Renal pelvis (tissue), 1 donor: ENCODE measurements at regions not wholly inside any gene's neighbourhood (a gene's known extent, or its start where the extent isn't known, plus 50 kb on each side); places are given as distances from the start of the nearest gene placed in this dataset.

ENCODE experiments used
- DNase-seq: peaks from one replicate; pipeline ENCODE4 v3.0.0-alpha.2; 2013

DNA sequence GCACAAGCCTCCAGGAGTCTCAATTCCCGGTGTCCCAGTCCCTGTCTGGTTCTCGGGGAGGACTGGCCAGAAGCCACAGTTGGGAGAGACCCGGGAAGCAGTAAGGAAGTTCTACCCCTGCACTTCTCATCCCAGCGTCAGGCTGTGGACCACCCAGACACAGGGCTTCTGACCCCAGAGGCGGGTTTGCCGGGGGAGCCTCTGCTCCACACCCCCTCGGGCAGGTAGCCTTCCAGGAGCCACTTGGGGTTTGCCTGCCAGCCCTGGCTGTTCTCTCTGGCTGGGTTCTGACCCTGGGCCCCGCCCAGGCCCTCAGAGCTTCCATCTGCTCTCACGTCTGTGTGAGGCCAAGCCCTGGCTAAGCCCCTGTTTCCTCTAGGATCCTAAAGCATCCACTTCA, 94.4 kb upstream of the GPC1 start:
- DNase-seq, result no peak

DNA sequence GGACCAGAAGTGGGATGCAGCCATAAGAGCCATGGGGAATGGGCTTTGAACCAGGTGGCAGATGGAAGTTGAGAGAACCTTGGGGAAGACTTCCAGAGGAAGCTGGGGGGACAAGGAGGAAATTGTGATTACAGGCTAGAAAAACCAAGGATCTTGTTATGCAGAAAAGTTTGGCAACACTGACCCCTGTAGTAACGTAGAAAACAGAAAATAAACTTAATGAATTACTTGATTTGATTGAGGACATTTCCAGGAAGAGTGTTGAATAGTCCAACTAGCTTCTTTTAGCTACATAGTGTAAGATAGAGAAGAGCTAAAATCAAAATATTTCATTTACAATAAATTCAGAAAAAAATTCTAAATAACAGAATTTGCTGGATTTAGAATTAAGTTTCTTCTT, 91.9 kb upstream of the GPC1 start:
- no peak for DNase-seq

GRCh38 chr2:240344904-240345303, 90.6 kb upstream of the GPC1 start:
- DNase-seq, result no peak

GRCh38 chr2:240346015-240346752, 89.3 kb upstream of the GPC1 start:
- DNase-seq, result no peak

GRCh38 chr2:240346753-240347372, 88.6 kb upstream of the GPC1 start:
- DNase-seq, result no peak

GRCh38 chr2:240347373-240347940, 88.0 kb upstream of the GPC1 start:
- no peak for DNase-seq

DNA sequence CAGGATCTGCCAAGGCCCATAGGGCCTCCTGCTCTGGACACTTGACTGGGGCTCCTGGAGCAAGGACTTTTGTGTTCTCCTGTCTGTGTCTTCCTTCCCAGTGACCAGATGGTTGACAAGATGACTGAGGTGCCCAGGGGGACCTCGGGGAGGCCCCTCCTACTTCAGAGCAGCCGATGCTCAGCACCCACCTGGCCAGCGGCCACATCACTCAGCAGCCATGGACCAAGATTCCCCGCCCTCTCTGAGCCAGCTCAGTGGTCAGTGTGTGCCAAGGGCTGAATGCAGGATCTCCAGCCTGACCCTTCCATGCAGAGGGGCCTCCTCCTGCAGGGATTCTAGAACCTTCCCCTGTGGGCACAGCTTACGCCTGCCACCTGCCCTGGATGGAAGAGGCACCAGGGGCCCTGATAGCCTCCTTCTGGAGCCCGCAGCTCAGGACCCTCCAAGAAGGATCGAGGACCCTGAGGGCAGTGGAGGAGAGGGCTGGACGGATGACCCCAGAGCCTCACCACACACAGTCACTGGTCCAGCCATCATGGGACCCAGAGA, 87.4 kb upstream of the GPC1 start:
- DNase-seq, result no peak

DNA sequence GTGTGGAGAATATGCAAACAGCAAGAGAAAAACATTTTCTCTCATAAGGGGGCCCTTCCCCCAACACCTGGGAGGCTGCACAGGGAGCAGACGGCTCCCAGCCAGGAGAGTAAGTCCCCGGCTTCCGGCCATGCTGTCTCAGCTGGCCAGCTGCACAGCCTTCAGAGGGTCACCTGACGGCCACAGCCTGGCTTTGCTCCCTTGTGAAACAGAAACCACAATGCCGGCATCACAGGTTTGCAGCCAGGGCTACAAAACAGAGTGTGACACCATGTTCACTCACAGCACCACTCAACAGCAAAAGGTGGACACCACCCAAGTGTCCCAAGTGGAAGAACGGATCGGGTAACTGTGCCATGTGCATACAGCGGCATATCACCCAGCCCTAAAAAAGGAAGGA, 86.9 kb upstream of the GPC1 start:
- DNase-seq, result no peak

DNA sequence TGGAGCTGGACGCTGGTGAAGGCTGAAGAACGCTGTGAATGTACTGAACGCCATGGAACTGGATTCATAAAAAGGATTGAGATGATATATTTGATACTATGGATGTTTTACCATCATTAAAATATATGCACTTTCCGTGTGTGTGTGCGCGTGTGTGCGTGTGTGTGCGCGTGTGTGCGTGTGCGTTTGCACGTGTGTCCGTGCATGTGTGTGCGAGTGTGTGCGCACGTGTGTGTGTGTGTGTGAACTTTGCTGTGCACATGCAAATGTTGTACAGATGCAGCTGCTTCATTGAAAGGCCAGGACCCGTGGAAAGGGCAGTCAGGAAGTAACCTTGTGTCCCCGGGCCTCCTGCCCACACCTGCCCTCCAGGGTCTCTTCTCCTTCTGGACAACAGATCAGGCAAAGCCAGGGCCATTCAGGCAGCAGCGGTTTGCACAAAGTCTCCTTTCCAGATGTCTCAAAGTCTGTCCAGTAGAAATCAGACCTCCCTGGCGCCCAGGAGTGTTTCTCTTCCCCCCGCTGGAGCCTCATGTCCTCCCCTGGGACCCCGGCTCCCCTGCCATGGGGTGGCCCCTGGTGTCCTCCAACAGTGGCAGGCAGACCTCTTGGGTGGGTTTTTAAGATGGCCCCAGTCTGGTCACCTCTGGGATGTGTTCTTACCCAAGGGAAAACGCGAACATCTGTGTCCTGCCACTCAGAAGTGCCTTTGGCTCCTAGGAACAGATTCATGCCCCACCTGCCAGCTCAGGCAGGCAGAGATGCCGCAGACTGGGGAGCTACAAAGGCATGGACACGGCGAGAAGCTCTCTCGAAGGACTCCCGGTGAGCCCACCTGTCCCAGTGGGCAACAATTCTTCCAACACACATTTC, 86.1 kb upstream of the GPC1 start:
- no peak for DNase-seq

GRCh38 chr2:240350006-240350355, 85.5 kb upstream of the GPC1 start:
- no peak for DNase-seq

DNA sequence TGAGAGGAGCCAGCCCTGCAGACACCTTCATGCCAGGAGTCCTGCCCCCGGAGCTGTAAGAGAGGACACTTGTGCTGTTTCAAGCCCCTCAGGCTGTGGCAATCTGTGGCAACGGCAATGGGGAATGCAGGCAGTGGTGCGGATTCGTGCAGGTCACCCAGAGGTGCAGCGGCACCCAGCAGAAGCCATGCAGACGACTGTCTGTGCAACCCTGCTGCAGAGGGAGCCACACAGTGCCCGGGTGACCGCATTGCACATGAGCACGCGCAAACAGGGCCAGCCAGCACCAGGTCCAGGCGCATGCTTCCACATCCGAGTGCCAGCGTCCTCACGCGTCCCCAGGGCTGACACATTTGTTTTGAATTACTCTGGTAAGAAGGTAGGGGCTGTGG, 84.8 kb upstream of the GPC1 start:
- DNase-seq, result no peak

DNA sequence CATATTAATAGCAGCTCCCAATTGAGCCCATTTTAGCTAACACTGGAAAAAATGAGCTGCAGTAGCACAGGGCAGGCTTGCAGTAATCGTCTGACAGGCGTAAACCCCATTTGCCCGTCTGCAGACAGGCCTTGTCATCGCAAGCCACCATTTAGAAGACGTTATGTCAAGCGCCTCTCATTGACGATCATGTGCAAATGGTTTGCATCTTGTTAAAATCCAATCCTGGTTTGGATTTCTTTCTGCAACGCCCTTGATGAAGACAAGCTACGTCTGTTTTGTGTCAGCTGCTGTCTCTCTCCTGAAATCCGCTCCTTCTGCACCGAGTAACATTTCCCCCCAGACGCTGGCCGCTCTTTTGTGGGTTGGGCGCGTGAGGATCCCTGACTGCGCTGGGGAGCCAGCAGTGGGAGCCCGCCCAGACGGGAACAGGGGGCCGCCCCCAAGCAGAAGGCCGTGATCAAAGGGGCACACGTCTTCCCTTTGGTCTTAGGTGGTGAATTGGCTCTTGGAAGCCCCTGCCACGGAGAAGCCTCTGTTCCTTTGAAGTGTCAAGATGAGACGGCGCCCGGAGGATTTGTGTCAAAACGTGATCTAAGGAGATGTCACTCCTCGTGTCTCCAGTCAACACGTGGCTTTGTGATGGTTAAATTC, 84.2 kb upstream of the GPC1 start:
- no peak for DNase-seq

- no peak for DNase-seq
Measured at GRCh38 chr2:240351826-240352426, 83.5 kb upstream of the GPC1 start.

DNA sequence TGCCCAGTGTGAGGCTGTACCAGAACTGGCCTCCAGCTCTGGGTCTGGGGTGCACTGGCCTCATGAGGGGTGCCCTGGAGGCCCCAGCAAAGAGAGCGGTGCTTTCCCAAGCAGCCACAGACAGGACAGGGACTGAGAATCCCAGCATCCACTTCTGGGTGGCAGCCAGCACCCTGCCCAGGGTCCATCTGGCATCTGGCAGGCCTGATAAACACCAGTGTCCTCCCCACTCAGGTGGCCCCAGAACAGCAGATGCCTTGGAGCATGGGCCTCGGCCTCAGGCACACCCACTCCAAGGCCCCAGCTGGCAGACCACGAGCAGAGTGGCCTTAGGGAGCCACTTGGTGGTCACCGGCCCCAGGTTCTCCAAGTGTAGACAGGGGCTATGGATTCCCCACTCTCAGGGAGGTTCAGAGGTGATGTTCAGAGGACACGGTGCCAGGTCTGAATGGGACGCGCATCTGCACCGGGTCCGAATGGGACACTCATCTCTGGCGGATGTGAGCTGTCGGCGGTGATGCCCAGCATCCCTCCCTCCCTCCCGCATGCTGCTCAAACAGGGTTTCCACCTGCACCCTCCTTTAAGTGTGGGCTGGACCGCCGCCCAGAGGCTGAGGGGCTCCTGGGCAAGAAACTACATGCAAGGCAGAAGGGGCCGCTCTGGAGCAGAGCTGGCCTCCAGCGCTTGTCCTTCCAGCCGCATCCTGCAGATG, 82.2 kb upstream of the GPC1 start:
- DNase-seq, result no peak

- DNase-seq, result no peak
Measured at GRCh38 chr2:240353944-240354343, 81.5 kb upstream of the GPC1 start.

- DNase-seq, result no peak
Measured at GRCh38 chr2:240355001-240355891, 80.2 kb upstream of the GPC1 start.

DNA sequence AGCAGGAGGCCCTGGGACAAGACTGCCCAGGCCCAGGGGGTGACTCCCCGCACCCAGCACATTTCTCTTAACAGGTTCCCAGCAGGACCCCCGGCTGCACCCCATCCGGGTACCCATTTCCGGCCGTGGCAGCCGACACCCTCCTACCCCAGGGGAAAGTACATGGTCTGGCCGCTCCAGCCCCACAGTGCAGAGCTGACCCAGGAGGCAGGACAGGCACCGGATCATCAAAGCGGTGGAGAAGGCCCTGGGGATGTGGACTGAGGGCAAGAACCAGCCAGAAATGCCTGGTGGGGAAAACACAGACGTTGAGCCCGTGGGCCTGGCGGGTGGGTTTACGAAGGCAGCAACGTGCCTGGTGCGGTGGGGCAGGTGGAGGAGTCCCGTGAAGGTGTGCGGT, 79.5 kb upstream of the GPC1 start:
- no peak for DNase-seq

- no peak for DNase-seq
Measured at GRCh38 chr2:240356700-240357640, 78.5 kb upstream of the GPC1 start.

- DNase-seq, result no peak
Measured at GRCh38 chr2:240357641-240358012, 77.8 kb upstream of the GPC1 start.
